H9 (cell line): ENCODE measurements at regions not wholly inside any gene's neighbourhood (a gene's known extent, or its start where the extent isn't known, plus 50 kb on each side); places are given as distances from the start of the nearest gene placed in this dataset.
"Not testable (repeated sequence)": the region's sequence is repeated elsewhere in the genome, so short reads cannot be mapped to it uniquely, and the experiment has no call there.

Experiments used
- DNase-seq: peaks from one replicate; pipeline ENCODE4 v3.0.0-alpha.2; 2017
- H2AFZ ChIP-seq: one replicate; pipeline ENCODE4 v1.6.1; 2013; ENCODE audit warnings: mild to moderate bottlenecking, low read length, control low read depth, moderate library complexity
- H2AK5ac ChIP-seq: 2 replicates; pipeline ENCODE4 v1.6.1; 2013; ENCODE audit warnings: low read length, control low read depth, mixed read lengths; ENCODE audit not compliant: insufficient read length
- H2BK120ac ChIP-seq: one replicate; pipeline ENCODE4 v1.6.1; 2013; ENCODE audit warnings: low read depth, mild to moderate bottlenecking, low read length, control low read depth, inconsistent platforms; ENCODE audit not compliant: poor library complexity, severe bottlenecking
- H2BK12ac ChIP-seq: 2 replicates; pipeline ENCODE4 v1.6.1; 2013; ENCODE audit warnings: low read length, control low read depth, mixed read lengths, low read depth; ENCODE audit not compliant: insufficient read length
- H2BK15ac ChIP-seq: 2 replicates; pipeline ENCODE4 v1.6.1; 2013; ENCODE audit warnings: low read depth, low read length, control low read depth
- H2BK20ac ChIP-seq: one replicate; pipeline ENCODE4 v1.6.1; 2013; ENCODE audit warnings: low read depth, mild to moderate bottlenecking, low read length, control low read depth, inconsistent platforms; ENCODE audit not compliant: poor library complexity, severe bottlenecking
- H2BK5ac ChIP-seq: 2 replicates; pipeline ENCODE4 v1.6.1; 2013; ENCODE audit warnings: low read length, control low read depth, mixed read lengths; ENCODE audit not compliant: insufficient read length
- H3K14ac ChIP-seq: 2 replicates; pipeline ENCODE4 v1.6.1; 2013; ENCODE audit warnings: low read length, control low read depth; ENCODE audit not compliant: insufficient read depth
- H3K18ac ChIP-seq: 2 replicates; pipeline ENCODE4 v1.6.1; 2013; ENCODE audit warnings: low read depth, mild to moderate bottlenecking, mixed read lengths, low read length, control low read depth; ENCODE audit not compliant: insufficient read length
- H3K23ac ChIP-seq: 2 replicates; pipeline ENCODE4 v1.6.1; 2013; ENCODE audit warnings: low read length, control low read depth, mixed read lengths, low read depth; ENCODE audit not compliant: insufficient read length
- H3K23me2 ChIP-seq: 2 replicates; pipeline ENCODE4 v1.6.1; 2013; ENCODE audit warnings: low read depth, mild to moderate bottlenecking, mixed read lengths, low read length, control low read depth; ENCODE audit not compliant: insufficient read length, poor library complexity, severe bottlenecking
- H3K27ac ChIP-seq: 2 replicates; pipeline ENCODE4 v1.5.1; 2013; ENCODE audit warnings: low read length, control low read depth, mixed read lengths, low read depth; ENCODE audit not compliant: insufficient read length
- H3K27me3 ChIP-seq: 2 replicates; pipeline ENCODE4 v1.6.1; 2013; ENCODE audit warnings: low read length, control low read depth, inconsistent platforms; ENCODE audit not compliant: insufficient read depth
- H3K4ac ChIP-seq: 2 replicates; pipeline ENCODE4 v1.6.1; 2013; ENCODE audit warnings: low read depth, mild to moderate bottlenecking, control low read depth, inconsistent platforms, low read length, moderate library complexity
- H3K4me1 ChIP-seq: 2 replicates; pipeline ENCODE4 v1.6.1; 2013; ENCODE audit warnings: low read length, control low read depth, inconsistent platforms; ENCODE audit not compliant: insufficient read depth
- H3K4me2 ChIP-seq: 2 replicates; pipeline ENCODE4 v1.6.1; 2013; ENCODE audit warnings: low read length, control low read depth, mixed read lengths; ENCODE audit not compliant: insufficient read length, insufficient read depth
- H3K56ac ChIP-seq: 2 replicates; pipeline ENCODE4 v1.6.1; 2013; ENCODE audit warnings: low read depth, mild to moderate bottlenecking, mixed read lengths, low read length, control low read depth; ENCODE audit not compliant: insufficient read length
- H3K79me1 ChIP-seq: 2 replicates; pipeline ENCODE4 v1.6.1; 2013; ENCODE audit warnings: low read depth, mild to moderate bottlenecking, moderate library complexity, low read length, control low read depth, inconsistent platforms; ENCODE audit not compliant: insufficient read depth, poor library complexity, severe bottlenecking
- H3K79me2 ChIP-seq: 2 replicates; pipeline ENCODE4 v1.6.1; 2013; ENCODE audit warnings: low read length, control low read depth, inconsistent platforms; ENCODE audit not compliant: insufficient read depth
- H3K9ac ChIP-seq: 2 replicates; pipeline ENCODE4 v1.6.1; 2013; ENCODE audit warnings: low read length, control low read depth, mixed read lengths; ENCODE audit not compliant: insufficient read length; ENCODE audit errors: extremely low read depth
- H3K9me3 ChIP-seq: one replicate; pipeline ENCODE4 v1.6.1; 2013; ENCODE audit warnings: low read depth, low read length, inconsistent platforms; ENCODE audit not compliant: control insufficient read depth
- H3T11ph ChIP-seq: one replicate; pipeline ENCODE4 v1.6.1; 2013; ENCODE audit warnings: mild to moderate bottlenecking, low read length, control low read depth, inconsistent platforms
- H4K20me1 ChIP-seq: one replicate; pipeline ENCODE4 v1.6.1; 2013; ENCODE audit not compliant: control insufficient read depth, insufficient read length, insufficient read depth
- H4K5ac ChIP-seq: 2 replicates; pipeline ENCODE4 v1.6.1; 2013; ENCODE audit warnings: low read depth, mild to moderate bottlenecking, mixed read lengths, low read length, control low read depth; ENCODE audit not compliant: insufficient read length
- H4K8ac ChIP-seq: replicated peaks from 2 replicates; pipeline ENCODE4 v1.6.1; 2013; ENCODE audit warnings: low read length, control low read depth, mixed read lengths, low read depth; ENCODE audit not compliant: insufficient read length
- H4K91ac ChIP-seq: 2 replicates; pipeline ENCODE4 v1.6.1; 2013; ENCODE audit warnings: low read depth, mild to moderate bottlenecking, moderate library complexity, mixed read lengths, low read length, control low read depth; ENCODE audit not compliant: insufficient read length
- H3K27ac Mint-ChIP-seq, 3 experiments: 2 replicates in 2 of 3; 3 replicates in 1 of 3; pipeline ENCODE4 v1.8.0; 2020 to 2021; ENCODE audit warnings: mixed read lengths in 3 of 3, mild to moderate bottlenecking in 1 of 3, moderate library complexity in 1 of 3
- H3K27me3 Mint-ChIP-seq: 2 replicates; pipeline ENCODE4 v1.8.0; 2021; ENCODE audit warnings: low read depth, mild to moderate bottlenecking, moderate library complexity, mixed read lengths
- H3K36me3 Mint-ChIP-seq, 3 experiments: 2 replicates in 2 of 3; 3 replicates in 1 of 3; pipeline ENCODE4 v1.8.0; 2020 to 2021; ENCODE audit warnings: low read depth in 3 of 3, mixed read lengths in 3 of 3; ENCODE audit not compliant: insufficient read depth in 1 of 3
- H3K4me1 Mint-ChIP-seq, 2 experiments: 2 replicates each; pipeline ENCODE4 v1.8.0; 2020; ENCODE audit warnings: mixed read lengths in 2 of 2
- H3K4me3 Mint-ChIP-seq, 2 experiments: 2 replicates in 1 of 2; 3 replicates in 1 of 2; pipeline ENCODE4 v1.8.0; 2020 to 2021; ENCODE audit warnings: mild to moderate bottlenecking in 2 of 2, mixed read lengths in 2 of 2, moderate library complexity in 1 of 2
- H3K9me3 Mint-ChIP-seq, 2 experiments: 2 replicates in 1 of 2; 3 replicates in 1 of 2; pipeline ENCODE4 v1.8.0; 2020; ENCODE audit warnings: mild to moderate bottlenecking in 2 of 2, mixed read lengths in 2 of 2, moderate library complexity in 1 of 2
- CTCF ChIP-seq: fragments of 200-600 bp; sonication (generic); conservative IDR thresholded peaks from 3 replicates; pipeline ENCODE4 v1.8.0; 2021; ENCODE audit warnings: antibody characterized with exemption, mild to moderate bottlenecking
- WGBS: extraction: QIAGEN DNeasy Blood & Tissue Kit; methylation state at CpG from one replicate; pipeline ENCODE4 v1.1.7; 2013; ENCODE audit warnings: missing lambda C conversion rate, low lambda C conversion rate, mixed read lengths; ENCODE audit not compliant: insufficient read length; ENCODE audit errors: extremely low coverage; 5-methylcytosine and 5-hydroxymethylcytosine counted together

- Histone ChIP-seq H3K4ac (no peak overlapping the region), H2AFZ (no peak overlapping the region), H2BK120ac (no peak overlapping the region), H3K4me1 (no peaks in the 10 kb centered on the region), H3K9me3 (no peaks in the 10 kb centered on the region), H4K20me1 (no peaks in the 10 kb centered on the region), H4K91ac (no peak overlapping the region), H3K18ac (no peak overlapping the region), H3K23me2 (no peaks in the 10 kb centered on the region), H2BK20ac (no peak overlapping the region), H4K5ac (no peak overlapping the region), H2BK5ac (no peak overlapping the region), H2BK15ac (no peak overlapping the region), H3K23ac (no peak overlapping the region), H3K27me3 (no peaks in the 10 kb centered on the region), H3K14ac (no peak overlapping the region), H2BK12ac (no peak overlapping the region), H4K8ac (no peak overlapping the region), H3K79me1 (no peaks in the 10 kb centered on the region), H3K79me2 (no peaks in the 10 kb centered on the region), H2AK5ac (no peak overlapping the region), H3K4me2 (no peak overlapping the region), H3K9ac (no peak overlapping the region), H3T11ph (no peak overlapping the region), H3K56ac (no peak overlapping the region), H3K27ac (no peak overlapping the region)
- H3K27me3 Mint-ChIP-seq, result no peaks in the 10 kb centered on the region
- DNase-seq, result no peak
- no peak overlapping the region for H3K27ac Mint-ChIP-seq
- no peak overlapping the region for H3K4me3 Mint-ChIP-seq
- TF ChIP-seq CTCF, result no peak
- H3K36me3 Mint-ChIP-seq, result peaks cover 0 to 8% (median 4%) of the 10 kb centered on the region in 3 experiments; a peak in 3 of 7 replicates
- peaks cover 5 to 8% of the 10 kb centered on the region in 2 experiments for H3K9me3 Mint-ChIP-seq
- H3K4me1 Mint-ChIP-seq, result peaks cover 0 to 2% of the 10 kb centered on the region in 2 experiments; a peak in 1 of 4 replicates
Measured at GRCh38 chr5:91243286-91243685, 139.8 kb downstream of the ARRDC3 start.

GRCh38 chr5:91241460-91241859 is 141.7 kb downstream of the ARRDC3 start:
- H3K27me3 Mint-ChIP-seq, DNase-seq: not testable (repeated sequence)

More at GRCh38 chr5:91241460-91241859, 141.7 kb downstream of the ARRDC3 start:
- H3K4me1 Mint-ChIP-seq, H4K20me1 ChIP-seq, H3K27me3 ChIP-seq, H3K23ac ChIP-seq, H2BK15ac ChIP-seq, H3K27ac Mint-ChIP-seq, H2AK5ac ChIP-seq, H2BK12ac ChIP-seq, H3K9ac ChIP-seq, H3K4me2 ChIP-seq, H3K36me3 Mint-ChIP-seq, H2BK5ac ChIP-seq, H2BK20ac ChIP-seq, H3K4me1 ChIP-seq, H3T11ph ChIP-seq, H4K5ac ChIP-seq, H3K79me2 ChIP-seq, H3K14ac ChIP-seq, H3K56ac ChIP-seq, H3K18ac ChIP-seq, H4K91ac ChIP-seq, H3K9me3 Mint-ChIP-seq, H3K79me1 ChIP-seq, H3K23me2 ChIP-seq, H2AFZ ChIP-seq, H4K8ac ChIP-seq, H3K9me3 ChIP-seq, H3K4ac ChIP-seq, H3K27ac ChIP-seq, H2BK120ac ChIP-seq, H3K4me3 Mint-ChIP-seq: not testable (repeated sequence)
- no CpG with 5 or more reads among the region's 4 CpGs for WGBS
